ENCODE measurements at regions not wholly inside any gene's neighbourhood (a gene's known extent, or its start where the extent isn't known, plus 50 kb on each side); places are given as distances from the start of the nearest gene placed in this dataset.

- no peak for DNase-seq (ENCODE audit: low spot score)
These were observed 90.4 kb upstream of the PCDH10 start for GRCh38 chr4:133058701-133059100.

- DNase-seq (ENCODE audit: low spot score): no peak
These were observed 90.0 kb upstream of the PCDH10 start for GRCh38 chr4:133059117-133059516.

- DNase-seq (ENCODE audit: low spot score): no peak
These were observed 86.2 kb upstream of the PCDH10 start for GRCh38 chr4:133062851-133063250.

- no peak for DNase-seq (ENCODE audit: low spot score)
These were observed 81.0 kb upstream of the PCDH10 start for GRCh38 chr4:133068083-133068482.

- no peak for DNase-seq (ENCODE audit: low spot score)
These were observed 67.8 kb upstream of the PCDH10 start for GRCh38 chr4:133081246-133081645.

- DNase-seq (ENCODE audit: low spot score): no peak
These were observed 64.7 kb upstream of the PCDH10 start for GRCh38 chr4:133084421-133084820.

- no peak for DNase-seq (ENCODE audit: low spot score)
These were observed 53.5 kb upstream of the PCDH10 start for GRCh38 chr4:133095591-133095990.

- DNase-seq (ENCODE audit: low spot score): no peak
These were observed 52.1 kb upstream of the PCDH10 start for GRCh38 chr4:133096972-133097371.
